Heart right ventricle (tissue), 16 donors: ENCODE measurements at regions not wholly inside any gene's neighbourhood (a gene's known extent, or its start where the extent isn't known, plus 50 kb on each side); places are given as distances from the start of the nearest gene placed in this dataset.

Experiments
- ATAC-seq, 8 donors: fragments of 200-7000 bp; cut with Tn5 transposase; one replicate each; pipeline ENCODE4 v1.9.1; 2020; ENCODE audit warnings: mild to moderate bottlenecking in 8 of 8, moderate library complexity in 8 of 8, moderate number of reproducible peaks in 1 of 8
- DNase-seq, 2 donors: peaks; one replicate each; pipeline ENCODE4 v3.0.0-alpha.2; 2020
- H3K27ac ChIP-seq, 10 donors: fragments of 200-600 bp; sonication (generic) in 2 of 10; one replicate each; pipeline versions ENCODE4 v1.5.0 to v1.8.0; 2020 to 2022; ENCODE audit warnings: mild to moderate bottlenecking in 3 of 10
- H3K27me3 ChIP-seq, 7 donors: fragments of 200-600 bp; one replicate each; pipeline ENCODE4 v1.8.0; 2021 to 2022; ENCODE audit warnings: mild to moderate bottlenecking in 2 of 7
- H3K36me3 ChIP-seq, 9 donors: fragments of 200-600 bp; sonication (generic) in 1 of 9; one replicate each; pipeline versions ENCODE4 v1.5.0 to v1.8.0; 2020 to 2022; ENCODE audit warnings: mild to moderate bottlenecking in 2 of 9
- H3K4me1 ChIP-seq, 9 donors: fragments of 200-600 bp; sonication (generic) in 1 of 9; one replicate each; pipeline versions ENCODE4 v1.5.0 to v1.8.0; 2020 to 2022; ENCODE audit warnings: mild to moderate bottlenecking in 4 of 9
- H3K4me3 ChIP-seq, 10 donors: fragments of 200-600 bp; sonication (generic) in 2 of 10; one replicate each; pipeline versions ENCODE4 v1.5.0 to v1.8.0; 2020 to 2022; ENCODE audit warnings: mild to moderate bottlenecking in 7 of 10, moderate library complexity in 2 of 10
- H3K9me3 ChIP-seq, 11 donors: fragments of 200-600 bp in 10 of 11; sonication (generic) in 2 of 11; one replicate each; pipeline versions ENCODE4 v1.5.0 to v1.8.0; 2013 to 2022; ENCODE audit warnings: mild to moderate bottlenecking in 2 of 11, control low read depth in 1 of 11, moderate library complexity in 1 of 11
- WGBS, 2 donors: extraction: QIAGEN DNeasy Blood & Tissue Kit; methylation state at CpG; one replicate each; pipeline ENCODE4 v1.1.7; 2013; ENCODE audit warnings: inconsistent platforms in 1 of 2; 5-methylcytosine and 5-hydroxymethylcytosine counted together
- intact Hi-C, 10 donors: fragments of 100-400 bp; cut with DNase I; formaldehyde crosslinking; loops; one replicate each; pipeline versions ENCODE4 v1.11.1 to v1.14.2; 2022
- TF ChIP-seq, protein P1 (sequence below), 9 donors: fragments of 200-600 bp; sonication (generic) in 2 of 9; IDR thresholded peaks; one replicate each; pipeline versions ENCODE4 v1.5.0 to v1.8.0; 2021 to 2022; ENCODE audit warnings: antibody characterized with exemption in 9 of 9, mild to moderate bottlenecking in 5 of 9, moderate library complexity in 1 of 9
- donor health status: Arrhythmogenic right ventricular cardiomyopathy.
- donor health status: ischemic (EF 13 %, LVEDD 7.1; RV severe dilation, severe dysfunction).
- donor health status: healthy with polysubstance abuse.
- donor health status: DM: no; HTN: yes; CAD: no.
- donor health status: DM: no; HTN: no; CAD: no.
- donor health status: ischemic (EF 25% LVEDD 6.9; RV normal size, moderate dysfunction).
- donor health status: ischemic (EF 25% LVEDD 5.7; RV mildly dilated, moderate dysfunction).
- donor health status: healthy.
- donor health status: DM: yes; HTN: yes; CAD: no.
- donor health status: Ischemic cardiomyopathy.
- donor health status: ischemic (EF 35%, LVEDD 5.7; RV mildly dilated, moderate dysfunction).
- donor health status: nonischemic (EF 11% LVEDD 7.7; RV severe dilation, severe dysfunction).
- donor health status: DM: yes; HTN: yes; CAD: no.
- donor health status: PGD.
- donor health status: ischemic (EF 29% LVEDD 5.4; RV normal size, mild dysfunction).
- donor health status: nonischemic (EF 23%, LVEDD 6.1; RV moderate dilation, normal function).

DNA sequence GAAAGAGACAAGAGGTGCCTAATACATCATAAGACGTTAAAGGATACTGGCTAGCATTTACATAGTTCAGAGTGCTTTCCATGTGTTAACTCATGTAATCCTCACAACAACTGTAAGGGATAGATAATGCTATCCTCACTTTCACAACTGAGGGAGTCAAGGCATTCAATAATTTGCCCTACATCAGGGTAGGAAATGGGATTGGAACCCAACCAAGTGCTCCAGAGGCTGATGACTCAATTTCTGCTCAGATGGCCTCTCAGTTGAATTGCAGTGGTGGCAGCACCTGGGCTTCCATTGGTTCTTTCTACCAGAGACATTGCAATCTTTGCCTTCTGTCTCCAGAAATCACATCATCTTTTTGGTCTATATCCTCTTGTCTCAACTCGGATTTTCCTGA lies 232.9 kb downstream of the ETS1 start:
- no peak for ATAC-seq
- no peak overlapping the region for H3K4me3 ChIP-seq
- H3K36me3 ChIP-seq = no peaks in the 10 kb centered on the region
- 74 to 88% methylated on average over 2 of the region's 2 CpGs for WGBS, 2 donors
- no peaks in the 10 kb centered on the region for H3K9me3 ChIP-seq
- DNase-seq = no peak
- intact Hi-C loops = no loop called here
- TF ChIP-seq, protein P1, sequence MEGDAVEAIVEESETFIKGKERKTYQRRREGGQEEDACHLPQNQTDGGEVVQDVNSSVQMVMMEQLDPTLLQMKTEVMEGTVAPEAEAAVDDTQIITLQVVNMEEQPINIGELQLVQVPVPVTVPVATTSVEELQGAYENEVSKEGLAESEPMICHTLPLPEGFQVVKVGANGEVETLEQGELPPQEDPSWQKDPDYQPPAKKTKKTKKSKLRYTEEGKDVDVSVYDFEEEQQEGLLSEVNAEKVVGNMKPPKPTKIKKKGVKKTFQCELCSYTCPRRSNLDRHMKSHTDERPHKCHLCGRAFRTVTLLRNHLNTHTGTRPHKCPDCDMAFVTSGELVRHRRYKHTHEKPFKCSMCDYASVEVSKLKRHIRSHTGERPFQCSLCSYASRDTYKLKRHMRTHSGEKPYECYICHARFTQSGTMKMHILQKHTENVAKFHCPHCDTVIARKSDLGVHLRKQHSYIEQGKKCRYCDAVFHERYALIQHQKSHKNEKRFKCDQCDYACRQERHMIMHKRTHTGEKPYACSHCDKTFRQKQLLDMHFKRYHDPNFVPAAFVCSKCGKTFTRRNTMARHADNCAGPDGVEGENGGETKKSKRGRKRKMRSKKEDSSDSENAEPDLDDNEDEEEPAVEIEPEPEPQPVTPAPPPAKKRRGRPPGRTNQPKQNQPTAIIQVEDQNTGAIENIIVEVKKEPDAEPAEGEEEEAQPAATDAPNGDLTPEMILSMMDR (IDR thresholded peaks at IDR 0.05) = no peak
- H3K4me1 ChIP-seq = peaks cover 0 to 20% (median 4%) of the 10 kb centered on the region in 9 donors
- no peaks in the 10 kb centered on the region for H3K27me3 ChIP-seq
- H3K27ac ChIP-seq = no peak overlapping the region

DNA sequence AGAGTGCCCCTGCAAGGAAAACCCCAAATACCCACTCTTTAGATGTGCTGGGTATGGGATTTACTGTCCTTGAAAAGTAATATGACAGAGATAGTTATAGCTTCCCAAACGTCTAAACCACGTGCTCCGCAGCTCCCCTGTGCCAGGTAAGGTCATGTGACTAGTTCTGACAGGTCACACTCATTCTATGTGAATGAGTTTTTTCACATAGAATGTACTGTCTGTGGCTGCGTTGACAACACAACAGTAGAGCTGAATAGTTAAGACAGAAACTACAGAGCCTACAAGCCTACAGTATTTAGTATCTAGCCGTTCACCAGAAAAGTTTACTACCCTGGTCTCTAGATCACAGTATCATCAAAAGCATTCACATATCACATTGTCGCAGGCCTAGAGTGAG lies 236.2 kb downstream of the ETS1 start:
- WGBS, 2 donors = 87 to 90% methylated on average over 6 of the region's 6 CpGs

DNA sequence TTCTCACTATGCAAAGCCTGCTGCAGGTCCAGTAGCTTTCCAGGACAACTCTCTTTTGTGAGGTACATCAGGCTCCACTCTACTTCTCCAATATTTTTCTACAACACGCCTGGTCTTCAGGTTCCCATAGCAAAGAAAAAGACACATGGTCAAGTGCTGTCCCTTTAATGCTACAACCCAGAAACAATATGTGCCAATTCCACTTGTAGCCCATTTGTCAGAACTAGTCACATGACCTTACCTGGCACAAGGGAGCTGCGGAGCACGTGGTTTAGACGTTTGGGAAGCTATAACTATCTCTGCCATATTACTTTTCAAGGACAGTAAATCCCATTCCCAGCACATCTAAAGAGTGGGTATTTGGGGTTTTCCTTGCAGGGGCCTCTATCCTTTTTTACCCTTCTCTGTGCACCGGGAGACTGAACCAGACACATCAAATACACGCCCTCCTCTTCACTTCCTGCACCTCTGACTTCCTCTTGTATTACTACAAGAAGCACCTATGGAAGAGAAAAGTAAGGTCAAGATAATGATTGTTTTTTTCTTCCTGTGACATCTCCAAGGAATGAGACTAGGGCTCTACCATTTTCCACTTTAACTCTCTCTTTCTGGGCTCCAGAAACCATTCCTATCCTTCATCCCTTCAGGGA lies 237.6 kb downstream of the ETS1 start:
- ATAC-seq = no peak
- TF ChIP-seq, protein P1 (IDR thresholded peaks at IDR 0.05) = no peak
- H3K9me3 ChIP-seq = no peaks in the 10 kb centered on the region
- no peaks in the 10 kb centered on the region for H3K27me3 ChIP-seq
- intact Hi-C loops = loop anchor here in 1 of 10 donors (5.0 kb wide), 1 partner anchor 58 kb away; no protein-coding TSS in a partner anchor
- DNase-seq = no peak
- H3K27ac ChIP-seq = no peak overlapping the region
- H3K4me1 ChIP-seq = no peaks in the 10 kb centered on the region
- no peaks in the 10 kb centered on the region for H3K36me3 ChIP-seq
- H3K4me3 ChIP-seq = no peak overlapping the region
- 76 to 81% methylated on average over 6 of the region's 6 CpGs for WGBS, 2 donors

More for the DNA sequence above, 236.2 kb downstream of the ETS1 start:
- intact Hi-C loops = no loop called here
- TF ChIP-seq, protein P1 (IDR thresholded peaks at IDR 0.05) = no peak
- Histone ChIP-seq H3K27me3 (no peaks in the 10 kb centered on the region), H3K4me1 (no peaks in the 10 kb centered on the region), H3K4me3 (no peak overlapping the region), H3K9me3 (no peaks in the 10 kb centered on the region), H3K36me3 (no peaks in the 10 kb centered on the region), H3K27ac (no peak overlapping the region)
- DNase-seq (no peak), ATAC-seq (no peak)

DNA sequence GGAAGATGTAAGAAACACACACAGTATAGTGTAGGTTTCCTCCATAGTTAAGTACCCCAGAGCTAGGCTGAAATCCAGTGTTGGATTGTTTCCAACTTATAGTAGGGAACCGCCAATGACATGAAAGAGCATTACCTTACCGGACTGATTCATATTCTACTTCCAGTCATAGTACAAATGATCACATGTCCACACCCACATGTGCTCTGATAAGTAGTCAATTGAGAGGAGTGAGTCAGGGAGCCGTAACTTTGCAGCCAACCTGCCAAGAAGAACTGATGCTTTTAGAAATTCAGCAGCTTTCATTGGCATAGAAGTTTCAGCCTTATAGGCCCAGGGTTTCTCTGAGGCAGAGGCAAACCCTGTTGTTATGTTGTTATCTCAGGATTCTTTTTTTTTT lies 240.6 kb downstream of the ETS1 start:
- intact Hi-C loops = loop anchor here in 1 of 10 donors (5.0 kb wide), 1 partner anchor 60 kb away; no protein-coding TSS in a partner anchor

More for the DNA sequence above, 240.6 kb downstream of the ETS1 start:
- H3K27ac ChIP-seq = no peak overlapping the region
- TF ChIP-seq, protein P1 (IDR thresholded peaks at IDR 0.05) = no peak
- no peak overlapping the region for H3K4me3 ChIP-seq
- no peaks in the 10 kb centered on the region for H3K36me3 ChIP-seq
- no peaks in the 10 kb centered on the region for H3K27me3 ChIP-seq
- no peak for DNase-seq
- no peaks in the 10 kb centered on the region for H3K9me3 ChIP-seq
- H3K4me1 ChIP-seq = peaks cover 0 to 20% (median 16%) of the 10 kb centered on the region in 9 donors
- 58 to 60% methylated on average over 3 of the region's 3 CpGs for WGBS, 2 donors
- peak in 1 of 8 donors; percentile 34 for ATAC-seq
